Liver (tissue), 8 donors: ENCODE measurements at regions not wholly inside any gene's neighbourhood (a gene's known extent, or its start where the extent isn't known, plus 50 kb on each side); places are given as distances from the start of the nearest gene placed in this dataset.

Source experiments
- DNase-seq: peaks from one replicate; pipeline ENCODE4 v3.0.0-alpha.2; 2017; ENCODE audit warnings: low spot score
- H3K27ac ChIP-seq, 2 donors: one replicate each; pipeline ENCODE4 v1.7.0; 2013; ENCODE audit warnings: inconsistent platforms in 2 of 2, low read length in 2 of 2, control low read depth in 1 of 2, low read depth in 1 of 2, mild to moderate bottlenecking in 1 of 2
- H3K27me3 ChIP-seq, 4 donors: one replicate each; pipeline versions ENCODE4 v1.6.1 to v1.7.0; 2013; ENCODE audit warnings: low read length in 3 of 4, inconsistent platforms in 1 of 4, mild to moderate bottlenecking in 1 of 4, moderate library complexity in 1 of 4; ENCODE audit not compliant: control insufficient read depth in 4 of 4, insufficient read depth in 4 of 4
- H3K36me3 ChIP-seq, 4 donors: one replicate each; pipeline versions ENCODE4 v1.6.1 to v1.7.0; 2013; ENCODE audit warnings: low read length in 3 of 4, mild to moderate bottlenecking in 3 of 4, low read depth in 1 of 4, moderate library complexity in 1 of 4; ENCODE audit not compliant: control insufficient read depth in 4 of 4, insufficient read depth in 3 of 4
- H3K4me1 ChIP-seq, 4 donors: one replicate each; pipeline versions ENCODE4 v1.6.1 to v1.7.0; 2013; ENCODE audit warnings: low read length in 3 of 4, mild to moderate bottlenecking in 3 of 4, moderate library complexity in 1 of 4; ENCODE audit not compliant: control insufficient read depth in 4 of 4, insufficient read depth in 4 of 4
- H3K4me3 ChIP-seq, 3 donors: one replicate each; pipeline versions ENCODE4 v1.6.1 to v1.7.0; 2013; ENCODE audit warnings: low read length in 3 of 3, control low read depth in 1 of 3, low read depth in 1 of 3, mild to moderate bottlenecking in 1 of 3
- H3K9ac ChIP-seq, 2 donors: one replicate each; pipeline ENCODE4 v1.7.0; 2013; ENCODE audit warnings: low read length in 2 of 2, mild to moderate bottlenecking in 2 of 2, moderate library complexity in 2 of 2, control low read depth in 1 of 2, low read depth in 1 of 2
- H3K9me3 ChIP-seq, 4 donors: one replicate each; pipeline versions ENCODE4 v1.6.1 to v1.7.0; 2013; ENCODE audit warnings: low read length in 3 of 4; ENCODE audit not compliant: control insufficient read depth in 4 of 4
- ATF3 ChIP-seq: IDR thresholded peaks from 2 replicates; pipeline ENCODE4 v1.6.1; 2016; ENCODE audit warnings: antibody characterized with exemption
- CTCF ChIP-seq: fragments of 150-350 bp; IDR thresholded peaks from 2 replicates; pipeline ENCODE4 v1.5.1; 2017; ENCODE audit warnings: improper control_type of control experiment, low read depth, low read length; ENCODE audit not compliant: missing input control
- EGR1 ChIP-seq, 2 donors: IDR thresholded peaks; 2 replicates each; pipeline ENCODE4 v1.6.1; 2016 to 2018; ENCODE audit warnings: antibody characterized with exemption in 2 of 2, low read depth in 2 of 2
- FOXA1 ChIP-seq: IDR thresholded peaks from 2 replicates; pipeline ENCODE4 v1.6.1; 2016; ENCODE audit warnings: antibody characterized with exemption
- FOXA2 ChIP-seq: IDR thresholded peaks from 2 replicates; pipeline ENCODE4 v1.6.1; 2016; ENCODE audit warnings: antibody characterized with exemption
- GABPA ChIP-seq, 2 donors: IDR thresholded peaks in 1 of 2; conservative IDR thresholded peaks in 1 of 2; 2 replicates each; pipeline ENCODE4 v1.6.1; 2016; ENCODE audit warnings: antibody characterized with exemption in 2 of 2, mild to moderate bottlenecking in 1 of 2, moderate library complexity in 1 of 2
- HNF4A ChIP-seq, 2 donors: conservative IDR thresholded peaks; 2 replicates each; pipeline ENCODE4 v1.6.1; 2016; ENCODE audit warnings: antibody characterized with exemption in 2 of 2, mild to moderate bottlenecking in 2 of 2
- HNF4G ChIP-seq: IDR thresholded peaks from 2 replicates; pipeline ENCODE4 v1.6.1; 2016; ENCODE audit warnings: antibody characterized with exemption
- JUND ChIP-seq, 2 donors: IDR thresholded peaks; 2 replicates each; pipeline ENCODE4 v1.6.1; 2016; ENCODE audit warnings: antibody characterized with exemption in 2 of 2
- MAX ChIP-seq: IDR thresholded peaks from 2 replicates; pipeline ENCODE4 v1.6.1; 2016; ENCODE audit warnings: antibody characterized with exemption
- NR2F2 ChIP-seq: IDR thresholded peaks from 2 replicates; pipeline ENCODE4 v1.6.1; 2016; ENCODE audit warnings: antibody characterized with exemption
- RAD21 ChIP-seq, 2 donors: IDR thresholded peaks; 2 replicates each; pipeline ENCODE4 v1.6.1; 2016; ENCODE audit warnings: antibody characterized with exemption in 2 of 2, mild to moderate bottlenecking in 2 of 2
- RXRA ChIP-seq, 2 donors: IDR thresholded peaks; 2 replicates each; pipeline ENCODE4 v1.6.1; 2017 to 2018; ENCODE audit warnings: antibody characterized with exemption in 2 of 2, mild to moderate bottlenecking in 1 of 2
- SP1 ChIP-seq: IDR thresholded peaks from 2 replicates; pipeline ENCODE4 v1.6.1; 2018; ENCODE audit warnings: antibody characterized with exemption, mild to moderate bottlenecking
- TAF1 ChIP-seq: conservative IDR thresholded peaks from 2 replicates; pipeline ENCODE4 v1.6.1; 2016; ENCODE audit warnings: antibody characterized with exemption, mild to moderate bottlenecking
- ZBTB33 ChIP-seq: IDR thresholded peaks from 2 replicates; pipeline ENCODE4 v1.6.1; 2016; ENCODE audit warnings: antibody characterized with exemption
- WGBS: extraction: QIAGEN DNeasy Blood & Tissue Kit; methylation state at CpG from one replicate; pipeline ENCODE4 v1.1.7; 2013; 5-methylcytosine and 5-hydroxymethylcytosine counted together
- donor health status: healthy.
- donor health status: healthy.
- donor health status: healthy.
- donor health status: healthy.
- donor health status: healthy.

GRCh38 chr2:220075835-220076234, 448.4 kb downstream of the SLC4A3 start (continued):
- TF ChIP-seq ZBTB33 = no peak
- TF ChIP-seq NR2F2 = no peak
- TF ChIP-seq HNF4G = no peak
- TF ChIP-seq FOXA1 = no peak
- no peak for TF ChIP-seq MAX
- no peak for TF ChIP-seq GABPA (IDR thresholded peaks at IDR 0.05 in 1 of 2, conservative IDR thresholded peaks at IDR 0.05 in 1 of 2)
- no peak for TF ChIP-seq HNF4A (conservative IDR thresholded peaks at IDR 0.05)

GRCh38 chr2:220076734-220077133, 449.3 kb downstream of the SLC4A3 start:
- H3K4me3 ChIP-seq = no peak overlapping the region
- TF ChIP-seq NR2F2 (no peak), JUND (IDR thresholded peaks at IDR 0.05) (no peak), SP1 (no peak), RAD21 (IDR thresholded peaks at IDR 0.05) (no peak), MAX (no peak)
- H3K36me3 ChIP-seq = peaks cover 0 to 2% (median 0%) of the 10 kb centered on the region in 4 donors
- 28% methylated on average over 9 of the region's 9 CpGs for WGBS
- H3K27me3 ChIP-seq = peaks cover 0 to 9% (median 5%) of the 10 kb centered on the region in 4 donors
- no peak overlapping the region for H3K27ac ChIP-seq
- DNase-seq = no peak
- no peaks in the 10 kb centered on the region for H3K9me3 ChIP-seq
- H3K9ac ChIP-seq = no peak overlapping the region
- no peaks in the 10 kb centered on the region for H3K4me1 ChIP-seq

GRCh38 chr2:220077488-220077887, 450.1 kb downstream of the SLC4A3 start:
- Histone ChIP-seq H3K9ac (no peak overlapping the region), H3K36me3 (peaks cover 0 to 2% (median 0%) of the 10 kb centered on the region in 4 donors), H3K27ac (no peak overlapping the region), H3K4me3 (no peak overlapping the region), H3K9me3 (no peaks in the 10 kb centered on the region), H3K27me3 (peaks cover 0 to 9% (median 5%) of the 10 kb centered on the region in 4 donors), H3K4me1 (no peaks in the 10 kb centered on the region)
- DNase-seq = no peak
- WGBS = 30% methylated on average over 6 of the region's 6 CpGs
- TF ChIP-seq CTCF (no peak), EGR1 (IDR thresholded peaks at IDR 0.05; ENCODE audit: low read depth in 2 of 2) (no peak), FOXA2 (no peak)

GRCh38 chr2:220078439-220078838, 451.0 kb downstream of the SLC4A3 start:
- H3K36me3 ChIP-seq = peaks cover 0 to 2% (median 0%) of the 10 kb centered on the region in 4 donors

More at GRCh38 chr2:220078439-220078838, 451.0 kb downstream of the SLC4A3 start:
- H3K4me3 ChIP-seq = no peak overlapping the region
- TF ChIP-seq HNF4G = no peak
- no peak for TF ChIP-seq NR2F2
- no peak for TF ChIP-seq ZBTB33
- TF ChIP-seq FOXA1 = no peak
- TF ChIP-seq GABPA (IDR thresholded peaks at IDR 0.05 in 1 of 2, conservative IDR thresholded peaks at IDR 0.05 in 1 of 2) = no peak
- no peak for TF ChIP-seq ATF3
- TF ChIP-seq HNF4A (conservative IDR thresholded peaks at IDR 0.05) = no peak
- TF ChIP-seq RXRA (IDR thresholded peaks at IDR 0.05) = no peak
- TF ChIP-seq CTCF = no peak
- TF ChIP-seq TAF1 = no peak
- peaks cover 0 to 9% (median 5%) of the 10 kb centered on the region in 4 donors for H3K27me3 ChIP-seq
- no peaks in the 10 kb centered on the region for H3K4me1 ChIP-seq
- DNase-seq = no peak
- no peak overlapping the region for H3K9ac ChIP-seq
- H3K27ac ChIP-seq = no peak overlapping the region
- 49% methylated on average over 2 of the region's 2 CpGs for WGBS
- H3K9me3 ChIP-seq = no peaks in the 10 kb centered on the region
